ENCODE measurements at regions not wholly inside any gene's neighbourhood (a gene's known extent, or its start where the extent isn't known, plus 50 kb on each side); places are given as distances from the start of the nearest gene placed in this dataset.

GRCh38 chr3:110858549-110858948 lies 213.1 kb upstream of the NECTIN3 start:
- intact Hi-C loops (cut with micrococcal nuclease), result no loop called here
- no peaks in the 10 kb centered on the region for H3K27me3 ChIP-seq (ENCODE audit: low read length)
- H3K27ac ChIP-seq (ENCODE audit: low read length), result no peak overlapping the region
- no peak overlapping the region for H3K4me2 ChIP-seq (ENCODE audit: low read length)
- BruUV-seq (replicated peaks), result no TSS peak
- no peak overlapping the region for H2AFZ ChIP-seq (ENCODE audit: low read length)
- H3K9me3 ChIP-seq (ENCODE audit: low read length), result no peaks in the 10 kb centered on the region
- no peaks in the 10 kb centered on the region for H3F3A ChIP-seq (ENCODE audit: low read length, unreplicated experiment)
- H3K9me2 ChIP-seq (replicated peaks; ENCODE audit: low read length), result no peaks in the 10 kb centered on the region
- no peak for TF ChIP-seq EZH2 (IDR thresholded peaks at IDR 0.05; ENCODE audit: low read length, unreplicated experiment)
- no peak for TF ChIP-seq CTCF (conservative IDR thresholded peaks at IDR 0.05; ENCODE audit: low read depth, low read length)
- no peak for TF ChIP-seq EZH2phosphoT487 (IDR thresholded peaks at IDR 0.05; ENCODE audit: borderline replicate concordance, low read length)
- H3K4me1 ChIP-seq (ENCODE audit: insufficient read depth, low read length), result peaks cover 11% of the 10 kb centered on the region; the same call in 1 of the 2 replicates
- ATAC-seq, result no peak
- no peaks in the 10 kb centered on the region for H4K20me1 ChIP-seq (ENCODE audit: low read length)
- POLR2A ChIA-PET (ENCODE audit: unreplicated experiment), result no interaction called here
- no peak overlapping the region for H3K9ac ChIP-seq (ENCODE audit: low read length)
- DNase-seq, result no peak
- H3K4me3 ChIP-seq (ENCODE audit: low read length), result no peak overlapping the region
- H3K79me2 ChIP-seq (ENCODE audit: low read length), result no peaks in the 10 kb centered on the region
- CTCF ChIA-PET, result no interaction called here
- H3K36me3 ChIP-seq (ENCODE audit: low read depth, low read length), result no peaks in the 10 kb centered on the region

- CTCF ChIA-PET, result no interaction called here
- Histone ChIP-seq H3K9me2 (replicated peaks; ENCODE audit: low read length) (no peaks in the 10 kb centered on the region), H2AFZ (ENCODE audit: low read length) (no peak overlapping the region), H3K27ac (ENCODE audit: low read length) (no peak overlapping the region), H3K79me2 (ENCODE audit: low read length) (no peaks in the 10 kb centered on the region), H3K9me3 (ENCODE audit: low read length) (no peaks in the 10 kb centered on the region), H3F3A (ENCODE audit: low read length, unreplicated experiment) (no peaks in the 10 kb centered on the region), H4K20me1 (ENCODE audit: low read length) (no peaks in the 10 kb centered on the region), H3K9ac (ENCODE audit: low read length) (no peak overlapping the region), H3K36me3 (ENCODE audit: low read depth, low read length) (no peaks in the 10 kb centered on the region), H3K4me3 (ENCODE audit: low read length) (no peak overlapping the region), H3K27me3 (ENCODE audit: low read length) (no peaks in the 10 kb centered on the region), H3K4me2 (ENCODE audit: low read length) (peak overlapping the region; percentile 10; the same call in 1 of the 2 replicates), H3K4me1 (ENCODE audit: insufficient read depth, low read length) (peaks cover 11% of the 10 kb centered on the region; the same call in 1 of the 2 replicates)
- no peak for TF ChIP-seq EZH2 (IDR thresholded peaks at IDR 0.05; ENCODE audit: low read length, unreplicated experiment)
- intact Hi-C loops (cut with micrococcal nuclease), result no loop called here
- DNase-seq (no peak), ATAC-seq (peak; percentile 28; the same call in 1 of the 2 replicates)
- BruUV-seq (replicated peaks), result no TSS peak
- POLR2A ChIA-PET (ENCODE audit: unreplicated experiment), result no interaction called here
These were observed 212.3 kb upstream of the NECTIN3 start for GRCh38 chr3:110859336-110859735.

- CTCF ChIA-PET, result no interaction called here
- Histone ChIP-seq H3F3A (ENCODE audit: low read length, unreplicated experiment) (no peaks in the 10 kb centered on the region), H3K79me2 (ENCODE audit: low read length) (no peaks in the 10 kb centered on the region), H3K36me3 (ENCODE audit: low read depth, low read length) (no peaks in the 10 kb centered on the region), H3K9me3 (ENCODE audit: low read length) (no peaks in the 10 kb centered on the region), H3K4me1 (ENCODE audit: insufficient read depth, low read length) (peaks cover 11% of the 10 kb centered on the region; the same call in 1 of the 2 replicates), H4K20me1 (ENCODE audit: low read length) (no peaks in the 10 kb centered on the region), H3K4me3 (ENCODE audit: low read length) (no peak overlapping the region), H3K27me3 (ENCODE audit: low read length) (no peaks in the 10 kb centered on the region), H3K4me2 (ENCODE audit: low read length) (peak overlapping the region; percentile 10; the same call in 1 of the 2 replicates), H3K9me2 (replicated peaks; ENCODE audit: low read length) (no peaks in the 10 kb centered on the region), H2AFZ (ENCODE audit: low read length) (no peak overlapping the region), H3K27ac (ENCODE audit: low read length) (no peak overlapping the region), H3K9ac (ENCODE audit: low read length) (no peak overlapping the region)
- no TSS peak for BruUV-seq (replicated peaks)
- DNase-seq (peak; percentile 45), ATAC-seq (peak; percentile 89)
- intact Hi-C loops (cut with micrococcal nuclease), result no loop called here
- TF ChIP-seq CTCF (conservative IDR thresholded peaks at IDR 0.05; ENCODE audit: low read depth, low read length) (no peak), EZH2phosphoT487 (IDR thresholded peaks at IDR 0.05; ENCODE audit: borderline replicate concordance, low read length) (no peak), EZH2 (IDR thresholded peaks at IDR 0.05; ENCODE audit: low read length, unreplicated experiment) (no peak)
- POLR2A ChIA-PET (ENCODE audit: unreplicated experiment), result no interaction called here
These were observed 211.6 kb upstream of the NECTIN3 start for GRCh38 chr3:110859993-110860392.

Measured in PC-3 (cell line).